ENCODE measurements at regions not wholly inside any gene's neighbourhood (a gene's known extent, or its start where the extent isn't known, plus 50 kb on each side); places are given as distances from the start of the nearest gene placed in this dataset.

- TF ChIP-seq CTCF (IDR thresholded peaks at IDR 0.05): no peak
- TF ChIP-seq ZFX (IDR thresholded peaks at IDR 0.05; ENCODE audit: borderline replicate concordance): no peak
Measured at GRCh38 chr2:239599299-239599698, 198.5 kb upstream of the HDAC4 start.

All from 22Rv1 (cell line).